Tibial artery (tissue), 4 donors: ENCODE measurements at regions not wholly inside any gene's neighbourhood (a gene's known extent, or its start where the extent isn't known, plus 50 kb on each side); places are given as distances from the start of the nearest gene placed in this dataset.

Experiments
- DNase-seq, 2 donors: peaks; one replicate each; pipeline ENCODE4 v3.0.0-alpha.2; 2019
- H3K27ac ChIP-seq, 2 donors: fragments of 200-600 bp; sonication (generic) in 1 of 2; 1 replicate in 1 of 2; 2 replicates in 1 of 2; pipeline ENCODE4 v1.5.1; 2018 to 2019; ENCODE audit warnings: mild to moderate bottlenecking in 1 of 2
- H3K27me3 ChIP-seq, 2 donors: fragments of 200-600 bp; sonication (generic) in 1 of 2; one replicate each; pipeline versions ENCODE4 v1.5.1 to v1.6.0; 2016 to 2019
- H3K36me3 ChIP-seq, 3 donors: fragments of 200-600 bp; sonication (generic) in 2 of 3; one replicate each; pipeline ENCODE4 v1.5.1; 2016 to 2019; ENCODE audit warnings: mild to moderate bottlenecking in 2 of 3
- H3K4me1 ChIP-seq, 4 donors: fragments of 200-600 bp; sonication (generic) in 2 of 4; 1 replicate in 3 of 4; 2 replicates in 1 of 4; pipeline ENCODE4 v1.5.1; 2016 to 2019
- H3K4me3 ChIP-seq, 2 donors: fragments of 200-600 bp; sonication (generic) in 1 of 2; 1 replicate in 1 of 2; 2 replicates in 1 of 2; pipeline ENCODE4 v1.5.1; 2018 to 2019; ENCODE audit warnings: mild to moderate bottlenecking in 2 of 2
- H3K9me3 ChIP-seq, 3 donors: fragments of 200-600 bp; sonication (generic) in 1 of 3; one replicate each; pipeline ENCODE4 v1.5.1; 2016 to 2019
- intact Hi-C: fragments of 100-400 bp; cut with DNase I; formaldehyde crosslinking; loops from one replicate; pipeline ENCODE4 v1.15.0; 2023; ENCODE audit warnings: low total_unique reads
- TF ChIP-seq, protein P1 (sequence below), 2 experiments: fragments of 200-600 bp in 1 of 2; fragments of 450-650 bp in 1 of 2; IDR thresholded peaks; one replicate each; pipeline ENCODE4 v1.5.1; 2017 to 2019; ENCODE audit warnings: antibody characterized with exemption in 2 of 2, mild to moderate bottlenecking in 1 of 2, moderate library complexity in 1 of 2

- H3K4me1 ChIP-seq, result peaks cover 0 to 10% (median 0%) of the 10 kb centered on the region in 4 donors
- TF ChIP-seq, protein P1, sequence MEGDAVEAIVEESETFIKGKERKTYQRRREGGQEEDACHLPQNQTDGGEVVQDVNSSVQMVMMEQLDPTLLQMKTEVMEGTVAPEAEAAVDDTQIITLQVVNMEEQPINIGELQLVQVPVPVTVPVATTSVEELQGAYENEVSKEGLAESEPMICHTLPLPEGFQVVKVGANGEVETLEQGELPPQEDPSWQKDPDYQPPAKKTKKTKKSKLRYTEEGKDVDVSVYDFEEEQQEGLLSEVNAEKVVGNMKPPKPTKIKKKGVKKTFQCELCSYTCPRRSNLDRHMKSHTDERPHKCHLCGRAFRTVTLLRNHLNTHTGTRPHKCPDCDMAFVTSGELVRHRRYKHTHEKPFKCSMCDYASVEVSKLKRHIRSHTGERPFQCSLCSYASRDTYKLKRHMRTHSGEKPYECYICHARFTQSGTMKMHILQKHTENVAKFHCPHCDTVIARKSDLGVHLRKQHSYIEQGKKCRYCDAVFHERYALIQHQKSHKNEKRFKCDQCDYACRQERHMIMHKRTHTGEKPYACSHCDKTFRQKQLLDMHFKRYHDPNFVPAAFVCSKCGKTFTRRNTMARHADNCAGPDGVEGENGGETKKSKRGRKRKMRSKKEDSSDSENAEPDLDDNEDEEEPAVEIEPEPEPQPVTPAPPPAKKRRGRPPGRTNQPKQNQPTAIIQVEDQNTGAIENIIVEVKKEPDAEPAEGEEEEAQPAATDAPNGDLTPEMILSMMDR (IDR thresholded peaks at IDR 0.05), result no peak
- H3K27ac ChIP-seq, result no peak overlapping the region
- no peaks in the 10 kb centered on the region for H3K27me3 ChIP-seq
- no peaks in the 10 kb centered on the region for H3K9me3 ChIP-seq
- intact Hi-C loops, result no loop called here
- DNase-seq, result no peak
- no peaks in the 10 kb centered on the region for H3K36me3 ChIP-seq
- H3K4me3 ChIP-seq, result no peak overlapping the region
Measured at GRCh38 chr20:50368813-50369224, 141.4 kb upstream of the PTPN1 start.

DNA sequence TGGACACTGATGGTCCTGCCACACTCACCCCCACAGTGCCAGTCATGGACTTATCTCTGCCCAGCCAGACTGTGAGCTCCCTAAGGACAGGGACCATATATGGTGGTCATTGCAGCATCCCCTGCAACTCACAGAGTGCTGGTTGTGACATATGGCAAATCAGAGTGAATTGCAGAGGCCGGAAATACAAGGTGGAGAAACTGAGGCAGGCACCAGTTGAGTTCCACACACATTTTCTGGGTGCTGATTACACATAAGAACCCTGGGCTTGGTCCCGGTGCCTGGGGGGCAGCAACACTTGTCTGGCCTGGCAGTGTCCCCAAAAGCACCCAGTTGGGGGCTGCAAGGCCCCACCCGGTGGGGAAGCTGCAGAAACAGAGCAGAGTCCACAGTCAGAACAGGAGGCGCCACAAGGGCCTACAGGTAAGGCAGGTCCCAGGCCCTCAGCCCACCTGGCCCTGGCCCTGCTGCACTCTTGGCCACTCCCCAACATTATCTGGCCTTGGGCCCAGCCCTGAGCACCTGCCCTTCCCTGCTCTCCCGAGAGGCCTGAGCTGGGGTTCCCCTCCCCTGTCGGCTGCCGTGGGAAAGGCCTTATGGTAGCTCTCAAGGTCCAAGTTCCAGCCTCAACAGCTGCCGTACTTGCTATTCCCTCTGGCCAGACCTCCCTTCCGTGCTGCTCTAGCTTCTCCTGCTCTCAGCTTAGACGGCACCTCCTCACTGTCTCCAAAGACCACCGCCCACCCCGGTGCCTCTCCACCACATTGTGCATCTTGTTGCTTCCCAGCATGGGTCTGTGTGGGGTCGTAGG, 140.8 kb upstream of the PTPN1 start:
- no peak overlapping the region for H3K4me3 ChIP-seq
- no peaks in the 10 kb centered on the region for H3K9me3 ChIP-seq
- TF ChIP-seq, protein P1 (IDR thresholded peaks at IDR 0.05), result no peak
- DNase-seq, result no peak
- H3K4me1 ChIP-seq, result peaks cover 0 to 10% (median 0%) of the 10 kb centered on the region in 4 donors
- no peaks in the 10 kb centered on the region for H3K27me3 ChIP-seq
- no peak overlapping the region for H3K27ac ChIP-seq
- intact Hi-C loops, result loop anchor here (10.0 kb wide), 1 partner anchor 45 kb away; no protein-coding TSS in a partner anchor
- no peaks in the 10 kb centered on the region for H3K36me3 ChIP-seq

DNA sequence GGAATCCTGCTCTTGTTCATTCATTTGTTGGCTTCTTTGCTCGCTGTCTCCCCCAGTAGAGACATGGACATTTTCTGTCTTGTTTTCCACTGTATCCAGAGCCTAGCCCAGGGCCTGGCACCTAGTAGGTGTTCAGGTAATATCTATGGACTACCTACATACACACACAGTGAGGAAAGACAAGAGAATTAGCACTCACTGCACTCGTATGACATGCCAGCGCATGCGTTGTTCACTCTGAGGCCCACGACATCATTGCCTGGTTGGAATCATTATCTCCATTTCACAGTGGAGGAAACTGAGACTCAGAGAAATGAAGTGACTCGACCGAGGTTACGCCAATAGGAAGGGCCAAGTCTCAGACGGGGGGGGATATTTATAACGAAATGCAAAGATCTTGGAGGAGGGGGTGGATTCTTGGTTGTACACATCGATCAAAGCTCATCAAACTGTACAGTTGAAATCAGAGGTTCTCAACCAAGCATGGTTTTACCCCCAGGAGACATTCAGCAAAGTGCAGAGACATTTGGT, 140.1 kb upstream of the PTPN1 start:
- Histone ChIP-seq H3K4me3 (no peak overlapping the region), H3K27ac (no peak overlapping the region), H3K9me3 (no peaks in the 10 kb centered on the region), H3K36me3 (no peaks in the 10 kb centered on the region), H3K4me1 (peaks cover 0 to 10% (median 0%) of the 10 kb centered on the region in 4 donors), H3K27me3 (no peaks in the 10 kb centered on the region)
- intact Hi-C loops, result loop anchor here (10.0 kb wide), 1 partner anchor 45 kb away; no protein-coding TSS in a partner anchor
- TF ChIP-seq, protein P1 (IDR thresholded peaks at IDR 0.05), result no peak
- no peak for DNase-seq

DNA sequence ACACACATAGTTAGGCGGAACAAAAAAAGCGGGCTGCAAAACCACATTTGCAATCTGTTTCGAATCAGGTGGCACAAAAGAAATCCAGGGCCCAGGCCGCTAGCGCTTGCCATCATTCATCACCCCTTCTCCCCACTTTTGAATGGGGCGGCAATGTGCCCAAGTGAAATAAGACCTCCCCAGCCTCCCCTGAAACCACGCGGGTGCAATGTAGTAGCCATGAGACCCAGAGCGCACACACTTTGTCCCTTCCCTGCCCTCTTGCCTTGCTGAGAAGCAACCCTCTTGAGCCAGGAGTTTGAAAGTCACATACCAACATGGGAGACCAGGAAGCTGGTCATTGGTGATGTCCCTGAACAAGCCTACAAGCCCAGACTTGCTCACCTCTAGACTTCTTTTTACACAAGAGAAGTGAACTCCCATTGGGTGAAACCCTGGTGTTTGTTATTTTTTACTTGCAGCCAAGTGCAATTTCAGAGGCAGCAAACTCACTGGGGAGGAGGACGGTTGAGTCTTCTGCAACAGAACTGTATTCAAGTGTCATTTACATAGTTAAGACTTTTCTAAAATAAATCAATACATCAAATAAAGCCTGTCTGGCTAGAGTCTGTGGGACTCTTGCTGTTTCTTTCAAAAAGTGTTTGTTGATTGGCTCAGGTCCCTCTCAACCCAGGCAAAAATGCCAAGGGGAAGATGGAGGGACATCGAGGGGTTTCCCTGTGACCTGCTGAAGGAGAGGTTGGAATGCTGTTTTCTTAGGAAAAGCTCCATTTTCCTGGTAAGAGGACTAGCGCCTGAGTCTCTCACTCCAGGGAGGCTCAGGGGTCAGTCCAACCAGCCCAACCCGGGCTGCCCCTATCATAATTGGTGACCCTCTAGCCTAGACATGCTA, 138.1 kb upstream of the PTPN1 start:
- no peak for DNase-seq
- intact Hi-C loops, result loop anchor here (10.0 kb wide), 1 partner anchor 47 kb away; no protein-coding TSS in a partner anchor
- H3K27me3 ChIP-seq, result no peaks in the 10 kb centered on the region
- H3K9me3 ChIP-seq, result no peaks in the 10 kb centered on the region
- H3K36me3 ChIP-seq, result no peaks in the 10 kb centered on the region
- no peak overlapping the region for H3K4me3 ChIP-seq
- H3K4me1 ChIP-seq, result peaks cover 0 to 13% (median 0%) of the 10 kb centered on the region in 4 donors
- TF ChIP-seq, protein P1 (IDR thresholded peaks at IDR 0.05), result no peak
- H3K27ac ChIP-seq, result no peak overlapping the region

GRCh38 chr20:50372770-50373088, 137.5 kb upstream of the PTPN1 start:
- H3K27me3 ChIP-seq, result no peaks in the 10 kb centered on the region
- TF ChIP-seq, protein P1 (IDR thresholded peaks at IDR 0.05), result no peak

More at GRCh38 chr20:50372770-50373088, 137.5 kb upstream of the PTPN1 start:
- intact Hi-C loops, result loop anchor here (10.0 kb wide), 1 partner anchor 48 kb away; no protein-coding TSS in a partner anchor
- DNase-seq, result no peak
- peaks cover 0 to 13% (median 0%) of the 10 kb centered on the region in 4 donors for H3K4me1 ChIP-seq
- no peaks in the 10 kb centered on the region for H3K9me3 ChIP-seq
- H3K36me3 ChIP-seq, result no peaks in the 10 kb centered on the region
- H3K27ac ChIP-seq, result no peak overlapping the region
- H3K4me3 ChIP-seq, result no peak overlapping the region
